ENCODE measurements at regions not wholly inside any gene's neighbourhood (a gene's known extent, or its start where the extent isn't known, plus 50 kb on each side); places are given as distances from the start of the nearest gene placed in this dataset.

DNA sequence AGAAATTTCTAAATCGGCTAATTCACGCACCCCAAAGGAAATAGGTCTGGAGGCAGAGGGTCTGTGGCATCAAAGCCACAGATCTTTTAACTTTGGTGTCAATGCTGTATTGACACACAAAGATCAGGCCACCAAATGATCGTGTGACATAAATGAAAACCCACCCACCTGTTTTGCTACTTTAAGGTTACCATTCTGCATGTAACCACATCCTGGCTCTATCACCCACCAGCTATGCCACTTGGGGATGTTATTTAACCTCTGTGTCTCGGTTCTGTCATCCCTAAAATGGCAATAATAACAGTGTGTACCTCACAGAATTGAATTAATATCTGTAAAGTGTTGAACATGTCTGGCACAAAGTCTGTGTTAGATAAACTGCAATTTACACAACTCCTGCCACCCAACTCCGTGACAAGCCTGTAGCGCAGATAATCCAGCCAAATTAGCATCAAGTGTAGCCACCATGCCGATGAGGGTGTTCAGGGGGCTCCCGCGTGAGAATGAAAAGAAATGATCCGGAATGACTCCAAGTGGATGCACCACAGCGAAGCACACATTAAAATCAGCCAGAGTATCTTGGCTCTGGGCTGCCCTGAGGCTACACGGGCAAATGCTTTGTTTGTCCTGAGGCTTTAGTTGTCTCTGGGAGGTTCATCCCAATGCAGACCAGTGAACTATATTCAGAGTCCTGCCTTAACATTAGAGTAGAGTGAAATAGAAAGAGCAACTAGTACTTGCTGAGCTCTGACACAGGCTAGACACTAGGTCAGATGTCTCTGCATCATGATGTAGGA, 158.4 kb upstream of the NEBL start:
- TF ChIP-seq SUZ12 (IDR thresholded peaks at IDR 0.05; ENCODE audit: low read length): no peak
- TF ChIP-seq SP2 (IDR thresholded peaks at IDR 0.05; ENCODE audit: low read length): no peak
- TF ChIP-seq POU5F1 (IDR thresholded peaks at IDR 0.05; ENCODE audit: low read depth, low read length): no peak
- no peak for TF ChIP-seq NRF1 (IDR thresholded peaks at IDR 0.05; ENCODE audit: low read depth, low read length)
- no peak for TF ChIP-seq RBBP5 (IDR thresholded peaks at IDR 0.05; ENCODE audit: borderline replicate concordance, low read depth, low read length)
- TF ChIP-seq SAP30 (IDR thresholded peaks at IDR 0.05; ENCODE audit: insufficient read depth, insufficient replicate concordance, low read length): no peak
- WGBS, 2 experiments (ENCODE audit: extremely low coverage in 1 of 2, insufficient coverage in 1 of 2, insufficient read length in 1 of 2, insufficient replicate concordance in 2 of 2, low coverage in 1 of 2, low lambda C conversion rate in 2 of 2, missing lambda C conversion rate in 1 of 2): 82% methylated on average over 12 of the region's 12 CpGs; no CpG with 5 or more reads in 1 of the 2 experiments
- peaks cover 5 to 6% of the 10 kb centered on the region in 2 experiments; a peak in 2 of 4 replicates for H3K9me3 ChIP-seq (ENCODE audit: insufficient read depth in 2 of 2, low read depth in 1 of 2, low read length in 1 of 2)
- H3K79me1 ChIP-seq (ENCODE audit: low read depth, low read length): no peaks in the 10 kb centered on the region
- H3K4me2 ChIP-seq (ENCODE audit: insufficient read depth in 1 of 2, low read depth in 2 of 2, low read length in 2 of 2): no peak overlapping the region
- H3K14ac ChIP-seq (ENCODE audit: insufficient read length): no peak overlapping the region
- no peaks in the 10 kb centered on the region for H3K27me3 ChIP-seq (replicated peaks in 1 of 4; ENCODE audit: control insufficient read depth in 3 of 4, extremely low read depth in 1 of 4, insufficient read depth in 3 of 4, low read length in 3 of 4)
- no peak overlapping the region for H2BK12ac ChIP-seq (ENCODE audit: low read depth, low read length)
- H3K4me1 ChIP-seq (replicated peaks in 1 of 4; ENCODE audit: control insufficient read depth in 3 of 4, insufficient read depth in 4 of 4, low read length in 3 of 4): no peaks in the 10 kb centered on the region; a peak in 2 of 7 replicates
- no peak overlapping the region for H3K23ac ChIP-seq (ENCODE audit: insufficient read length)
- H3K56ac ChIP-seq (replicated peaks; ENCODE audit: insufficient read length, low read depth, low read length): no peak overlapping the region
- no peak overlapping the region for H3K27ac ChIP-seq (ENCODE audit: low read depth, low read length)
- no peak overlapping the region for H3K18ac ChIP-seq (ENCODE audit: extremely low read depth, low read length)
- no peak overlapping the region for H2AFZ ChIP-seq (ENCODE audit: low read length)
- no peaks in the 10 kb centered on the region; a peak in 1 of 8 replicates for H3K36me3 ChIP-seq (ENCODE audit: control insufficient read depth in 2 of 4, insufficient read depth in 4 of 4, low read length in 3 of 4)
- DNase-seq (ENCODE audit: low read depth in 1 of 2, low spot score in 2 of 2) (no peak), FAIRE-seq (no peak)
- no peak overlapping the region for H2BK20ac ChIP-seq (ENCODE audit: low read length)
- H3K4me3 ChIP-seq (ENCODE audit: extremely low read depth in 1 of 4, insufficient read depth in 2 of 4, low read depth in 3 of 4, low read length in 4 of 4): no peak overlapping the region
- no peak overlapping the region for H3K4ac ChIP-seq (replicated peaks; ENCODE audit: insufficient read length, low read depth, low read length)
- ChIA-PET CTCF (ENCODE audit: partially characterized antibody) (interaction anchor here (1.4 kb wide), 1 partner anchor 13 kb away, joined by 3 read pairs; no protein-coding TSS in a partner anchor), POLR2A (ENCODE audit: partially characterized antibody) (no interaction called here)
- no peak overlapping the region for H4K8ac ChIP-seq (ENCODE audit: extremely low read depth, insufficient read depth, low read length)
- no peaks in the 10 kb centered on the region for H4K20me1 ChIP-seq (replicated peaks in 1 of 2; ENCODE audit: control insufficient read depth in 1 of 2, insufficient read depth in 2 of 2, low read length in 2 of 2)
- no peaks in the 10 kb centered on the region for H3K23me2 ChIP-seq (ENCODE audit: low read depth, low read length)
- H4K91ac ChIP-seq (replicated peaks; ENCODE audit: insufficient read length, low read length): no peak overlapping the region
- no peak overlapping the region for H2BK120ac ChIP-seq (replicated peaks; ENCODE audit: low read depth, low read length)
- H3K79me2 ChIP-seq (ENCODE audit: control insufficient read depth in 1 of 2, insufficient read depth in 2 of 2, low read length in 2 of 2): no peaks in the 10 kb centered on the region
- no peak overlapping the region for H3K9ac ChIP-seq (replicated peaks in 1 of 4; ENCODE audit: extremely low read depth in 1 of 4, low read depth in 3 of 4, low read length in 3 of 4)
- H4K5ac ChIP-seq (ENCODE audit: insufficient read length, low read depth, low read length): no peak overlapping the region
- H2BK15ac ChIP-seq (ENCODE audit: low read length): no peak overlapping the region
- no peak overlapping the region for H2BK5ac ChIP-seq (ENCODE audit: low read depth, low read length)
- H2AK5ac ChIP-seq (ENCODE audit: low read depth, low read length): no peak overlapping the region
